HEK293 (cell line): ENCODE measurements at regions not wholly inside any gene's neighbourhood (a gene's known extent, or its start where the extent isn't known, plus 50 kb on each side); places are given as distances from the start of the nearest gene placed in this dataset.

ENCODE experiments used
- CTCF ChIP-seq: fragments of 450-650 bp; formaldehyde crosslinking; IDR thresholded peaks from 2 replicates; pipeline ENCODE4 v1.5.1; 2016; ENCODE audit warnings: missing biosample characterization, missing genetic modification characterization
- KLF8 ChIP-seq: fragments of 450-650 bp; formaldehyde crosslinking; IDR thresholded peaks from 2 replicates; pipeline ENCODE4 v1.5.1; 2016; ENCODE audit warnings: missing biosample characterization, missing genetic modification characterization
- ZNF138 ChIP-seq: fragments of 450-650 bp; formaldehyde crosslinking; IDR thresholded peaks from 2 replicates; pipeline ENCODE4 v1.5.1; 2016; ENCODE audit warnings: missing biosample characterization, missing genetic modification characterization, borderline replicate concordance
- ZNF274 ChIP-seq, 2 experiments: fragments of 200-500 bp in 1 of 2; fragments of 450-650 bp in 1 of 2; sonication (Bioruptor generic) in 1 of 2; formaldehyde crosslinking in 1 of 2; IDR thresholded peaks; 2 replicates each; pipeline versions ENCODE4 v1.5.1 to v1.6.1; 2014 to 2016; ENCODE audit warnings: borderline replicate concordance in 1 of 2, inconsistent platforms in 1 of 2, low read length in 1 of 2, missing biosample characterization in 1 of 2, missing genetic modification characterization in 1 of 2
- ZNF549 ChIP-seq: fragments of 450-650 bp; IDR thresholded peaks from 2 replicates; pipeline ENCODE4 v1.5.1; 2018; ENCODE audit warnings: missing biosample characterization, missing genetic modification characterization, mild to moderate bottlenecking, inconsistent platforms, moderate library complexity

- TF ChIP-seq ZNF549 (no peak), CTCF (tag by site-specific recombination) (no peak), KLF8 (tag by site-specific recombination) (no peak), ZNF138 (tag by site-specific recombination) (no peak), ZNF274 (IDR thresholded peaks at IDR 0.05; ENCODE audit: low read length) (no peak), ZNF274 (tag by site-specific recombination; IDR thresholded peaks at IDR 0.05; ENCODE audit: borderline replicate concordance) (no peak)
These were observed 180.4 kb upstream of the CTNNB1 start for GRCh38 chr3:41018855-41019254.
